ENCODE measurements at regions not wholly inside any gene's neighbourhood (a gene's known extent, or its start where the extent isn't known, plus 50 kb on each side); places are given as distances from the start of the nearest gene placed in this dataset.

GRCh38 chr2:7604456-7604855, 687.2 kb downstream of the RNF144A start:
- TF ChIP-seq, protein P1, sequence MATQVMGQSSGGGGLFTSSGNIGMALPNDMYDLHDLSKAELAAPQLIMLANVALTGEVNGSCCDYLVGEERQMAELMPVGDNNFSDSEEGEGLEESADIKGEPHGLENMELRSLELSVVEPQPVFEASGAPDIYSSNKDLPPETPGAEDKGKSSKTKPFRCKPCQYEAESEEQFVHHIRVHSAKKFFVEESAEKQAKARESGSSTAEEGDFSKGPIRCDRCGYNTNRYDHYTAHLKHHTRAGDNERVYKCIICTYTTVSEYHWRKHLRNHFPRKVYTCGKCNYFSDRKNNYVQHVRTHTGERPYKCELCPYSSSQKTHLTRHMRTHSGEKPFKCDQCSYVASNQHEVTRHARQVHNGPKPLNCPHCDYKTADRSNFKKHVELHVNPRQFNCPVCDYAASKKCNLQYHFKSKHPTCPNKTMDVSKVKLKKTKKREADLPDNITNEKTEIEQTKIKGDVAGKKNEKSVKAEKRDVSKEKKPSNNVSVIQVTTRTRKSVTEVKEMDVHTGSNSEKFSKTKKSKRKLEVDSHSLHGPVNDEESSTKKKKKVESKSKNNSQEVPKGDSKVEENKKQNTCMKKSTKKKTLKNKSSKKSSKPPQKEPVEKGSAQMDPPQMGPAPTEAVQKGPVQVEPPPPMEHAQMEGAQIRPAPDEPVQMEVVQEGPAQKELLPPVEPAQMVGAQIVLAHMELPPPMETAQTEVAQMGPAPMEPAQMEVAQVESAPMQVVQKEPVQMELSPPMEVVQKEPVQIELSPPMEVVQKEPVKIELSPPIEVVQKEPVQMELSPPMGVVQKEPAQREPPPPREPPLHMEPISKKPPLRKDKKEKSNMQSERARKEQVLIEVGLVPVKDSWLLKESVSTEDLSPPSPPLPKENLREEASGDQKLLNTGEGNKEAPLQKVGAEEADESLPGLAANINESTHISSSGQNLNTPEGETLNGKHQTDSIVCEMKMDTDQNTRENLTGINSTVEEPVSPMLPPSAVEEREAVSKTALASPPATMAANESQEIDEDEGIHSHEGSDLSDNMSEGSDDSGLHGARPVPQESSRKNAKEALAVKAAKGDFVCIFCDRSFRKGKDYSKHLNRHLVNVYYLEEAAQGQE (IDR thresholded peaks at IDR 0.05; ENCODE audit: insufficient read depth in 1 of 2, low read depth in 2 of 2, low read length in 2 of 2), result no peak
- TF ChIP-seq FOXP2 (optimal IDR thresholded peaks at IDR 0.05; ENCODE audit: borderline replicate concordance, extremely low read depth, extremely low read length, insufficient read depth) (no peak), TAF1 (IDR thresholded peaks at IDR 0.05; ENCODE audit: borderline replicate concordance, insufficient read depth, low read length) (no peak), SIN3A (IDR thresholded peaks at IDR 0.05; ENCODE audit: borderline replicate concordance, insufficient read depth, low read length) (no peak), POLR2AphosphoS5 (IDR thresholded peaks at IDR 0.05; ENCODE audit: low read depth, low read length) (no peak)

DNA sequence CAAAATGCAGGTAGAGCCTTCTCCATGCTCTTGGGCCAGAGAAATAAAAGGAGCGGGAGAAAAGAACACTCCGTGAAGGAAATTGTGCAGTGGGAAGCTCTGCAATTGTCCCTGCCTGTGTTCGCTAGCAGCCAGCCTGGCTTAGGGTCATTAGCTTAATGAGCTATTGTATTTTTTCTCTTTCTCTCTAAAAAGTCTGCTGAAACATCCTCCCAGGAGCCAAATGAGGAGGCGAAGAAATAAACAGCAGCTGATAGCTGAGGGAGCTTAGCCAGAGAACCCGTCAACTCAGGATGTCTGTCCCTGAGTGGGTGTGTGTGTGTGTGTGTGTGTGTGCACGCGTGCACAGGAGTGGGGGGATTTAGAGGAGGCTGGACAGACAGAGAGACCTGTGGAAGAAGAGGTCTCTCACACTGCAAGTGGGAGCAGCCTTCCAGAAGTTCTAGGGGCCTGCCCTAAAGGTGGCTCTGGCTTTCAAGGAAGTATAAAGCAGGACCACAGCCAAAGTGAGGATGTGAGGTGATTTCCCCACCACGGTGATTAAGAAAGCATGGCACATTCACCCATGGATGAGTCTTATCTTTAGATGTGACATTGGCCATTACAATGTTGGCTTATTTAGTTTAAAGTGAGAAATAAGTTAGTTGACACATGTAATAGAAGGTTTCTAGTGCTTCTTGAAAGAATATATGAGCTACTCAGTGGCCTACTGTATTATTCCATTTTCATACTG, 690.4 kb downstream of the RNF144A start:
- TF ChIP-seq SIN3A (IDR thresholded peaks at IDR 0.05; ENCODE audit: borderline replicate concordance, insufficient read depth, low read length) (no peak), TAF1 (IDR thresholded peaks at IDR 0.05; ENCODE audit: borderline replicate concordance, insufficient read depth, low read length) (no peak), POLR2AphosphoS5 (IDR thresholded peaks at IDR 0.05; ENCODE audit: low read depth, low read length) (no peak), FOXP2 (optimal IDR thresholded peaks at IDR 0.05; ENCODE audit: borderline replicate concordance, extremely low read depth, extremely low read length, insufficient read depth) (no peak)
- TF ChIP-seq, protein P1 (IDR thresholded peaks at IDR 0.05; ENCODE audit: insufficient read depth in 1 of 2, low read depth in 2 of 2, low read length in 2 of 2), result no peak

DNA sequence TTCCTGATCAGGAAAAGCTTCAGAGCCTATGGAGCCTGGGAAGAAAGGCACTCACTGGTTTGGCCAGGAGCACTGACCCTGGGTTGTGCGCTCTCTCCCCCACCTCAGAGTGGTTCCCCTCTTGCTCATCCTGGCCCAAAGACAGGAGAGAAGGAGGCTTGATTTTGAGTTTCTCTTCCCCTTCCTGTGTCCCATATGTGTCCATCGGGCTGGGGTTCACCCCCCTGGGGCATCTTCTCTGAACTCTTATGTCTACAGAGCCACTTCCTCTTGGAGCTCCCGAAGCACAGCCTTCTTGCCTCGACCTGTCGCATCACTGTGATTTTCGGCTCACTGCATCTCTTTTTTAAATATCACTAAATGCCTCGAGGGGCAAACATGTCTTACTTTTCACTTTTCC, 692.3 kb downstream of the RNF144A start:
- TF ChIP-seq SIN3A (IDR thresholded peaks at IDR 0.05; ENCODE audit: borderline replicate concordance, insufficient read depth, low read length) (no peak), TAF1 (IDR thresholded peaks at IDR 0.05; ENCODE audit: borderline replicate concordance, insufficient read depth, low read length) (no peak), FOXP2 (optimal IDR thresholded peaks at IDR 0.05; ENCODE audit: borderline replicate concordance, extremely low read depth, extremely low read length, insufficient read depth) (no peak), POLR2AphosphoS5 (IDR thresholded peaks at IDR 0.05; ENCODE audit: low read depth, low read length) (no peak)
- TF ChIP-seq, protein P1 (IDR thresholded peaks at IDR 0.05; ENCODE audit: insufficient read depth in 1 of 2, low read depth in 2 of 2, low read length in 2 of 2), result no peak

DNA sequence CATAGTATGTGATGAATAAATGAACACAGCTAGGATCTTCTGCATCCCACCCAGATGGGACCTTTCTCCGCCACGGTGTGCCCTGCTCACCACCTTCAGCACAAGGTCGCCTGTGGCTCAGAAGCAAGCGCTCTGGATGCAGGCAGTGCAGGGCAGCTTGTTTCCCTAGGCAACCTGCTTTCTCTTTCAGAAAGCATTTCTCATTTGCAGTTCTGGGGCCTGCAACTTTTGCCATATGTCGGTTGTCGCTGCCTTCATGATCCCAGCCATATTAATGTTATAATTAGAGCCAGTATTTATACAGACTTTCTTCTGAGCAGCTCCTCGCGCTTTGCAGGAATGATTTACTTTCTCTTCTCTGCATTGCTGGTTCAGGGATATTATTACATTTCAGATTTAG, 692.8 kb downstream of the RNF144A start:
- TF ChIP-seq TAF1 (IDR thresholded peaks at IDR 0.05; ENCODE audit: borderline replicate concordance, insufficient read depth, low read length) (no peak), FOXP2 (optimal IDR thresholded peaks at IDR 0.05; ENCODE audit: borderline replicate concordance, extremely low read depth, extremely low read length, insufficient read depth) (no peak), POLR2AphosphoS5 (IDR thresholded peaks at IDR 0.05; ENCODE audit: low read depth, low read length) (no peak), SIN3A (IDR thresholded peaks at IDR 0.05; ENCODE audit: borderline replicate concordance, insufficient read depth, low read length) (no peak)
- TF ChIP-seq, protein P1 (IDR thresholded peaks at IDR 0.05; ENCODE audit: insufficient read depth in 1 of 2, low read depth in 2 of 2, low read length in 2 of 2), result no peak
